ENCODE measurements at regions not wholly inside any gene's neighbourhood (a gene's known extent, or its start where the extent isn't known, plus 50 kb on each side); places are given as distances from the start of the nearest gene placed in this dataset.

DNA sequence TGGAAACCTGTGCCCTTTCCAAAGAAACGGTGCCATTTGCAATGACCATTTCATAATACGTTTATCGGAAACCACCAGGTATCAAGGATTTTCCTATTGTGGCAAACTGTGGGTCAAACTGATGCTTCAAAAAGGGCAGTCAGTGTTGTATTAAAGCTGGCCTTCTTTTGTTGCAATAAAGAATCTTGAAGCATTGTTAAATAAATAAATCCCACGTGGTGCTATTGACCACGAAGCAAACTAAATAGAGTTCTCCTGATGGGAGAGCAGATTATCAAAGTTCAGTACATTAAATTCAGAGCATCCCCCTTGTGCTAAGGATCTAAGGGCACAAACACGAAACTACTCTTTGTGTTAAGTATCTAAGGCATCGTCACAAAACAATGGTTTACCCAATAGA lies 545.9 kb upstream of the MIR17HG start:
- WGBS, result 54% methylated on average over 7 of the region's 7 CpGs
- Histone ChIP-seq H3K36me3 (ENCODE audit: control insufficient read depth in 4 of 4, insufficient read depth in 3 of 4, low read depth in 1 of 4, low read length in 3 of 4) (no peaks in the 10 kb centered on the region), H3K27ac (ENCODE audit: low read depth in 1 of 2, low read length in 2 of 2) (no peak overlapping the region), H3K9ac (ENCODE audit: low read depth in 1 of 2, low read length in 2 of 2) (no peak overlapping the region), H3K9me3 (ENCODE audit: control insufficient read depth in 4 of 4, low read length in 3 of 4) (no peaks in the 10 kb centered on the region), H3K27me3 (ENCODE audit: control insufficient read depth in 4 of 4, insufficient read depth in 4 of 4, low read length in 3 of 4) (no peaks in the 10 kb centered on the region), H3K4me1 (ENCODE audit: control insufficient read depth in 4 of 4, insufficient read depth in 4 of 4, low read length in 3 of 4) (no peaks in the 10 kb centered on the region), H3K4me3 (ENCODE audit: low read depth in 1 of 3, low read length in 3 of 3) (no peak overlapping the region)
- TF ChIP-seq, protein P1, sequence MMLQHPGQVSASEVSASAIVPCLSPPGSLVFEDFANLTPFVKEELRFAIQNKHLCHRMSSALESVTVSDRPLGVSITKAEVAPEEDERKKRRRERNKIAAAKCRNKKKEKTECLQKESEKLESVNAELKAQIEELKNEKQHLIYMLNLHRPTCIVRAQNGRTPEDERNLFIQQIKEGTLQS (IDR thresholded peaks at IDR 0.05), result no peak
- TF ChIP-seq YY1 (IDR thresholded peaks at IDR 0.05), result no peak
- TF ChIP-seq TAF1 (conservative IDR thresholded peaks at IDR 0.05), result no peak
- no peak for TF ChIP-seq EGR1 (IDR thresholded peaks at IDR 0.05; ENCODE audit: low read depth in 2 of 2)
- TF ChIP-seq, protein P2, sequence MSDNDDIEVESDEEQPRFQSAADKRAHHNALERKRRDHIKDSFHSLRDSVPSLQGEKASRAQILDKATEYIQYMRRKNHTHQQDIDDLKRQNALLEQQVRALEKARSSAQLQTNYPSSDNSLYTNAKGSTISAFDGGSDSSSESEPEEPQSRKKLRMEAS (IDR thresholded peaks at IDR 0.05), result no peak
- TF ChIP-seq FOXA2 (IDR thresholded peaks at IDR 0.05), result no peak
- TF ChIP-seq SP1 (IDR thresholded peaks at IDR 0.05), result no peak
- TF ChIP-seq GABPA (IDR thresholded peaks at IDR 0.05 in 1 of 2, conservative IDR thresholded peaks at IDR 0.05 in 1 of 2), result no peak
- no peak for TF ChIP-seq NR2F2 (IDR thresholded peaks at IDR 0.05)
- no peak for TF ChIP-seq HNF4G (IDR thresholded peaks at IDR 0.05)
- no peak for DNase-seq (ENCODE audit: low spot score)

DNA sequence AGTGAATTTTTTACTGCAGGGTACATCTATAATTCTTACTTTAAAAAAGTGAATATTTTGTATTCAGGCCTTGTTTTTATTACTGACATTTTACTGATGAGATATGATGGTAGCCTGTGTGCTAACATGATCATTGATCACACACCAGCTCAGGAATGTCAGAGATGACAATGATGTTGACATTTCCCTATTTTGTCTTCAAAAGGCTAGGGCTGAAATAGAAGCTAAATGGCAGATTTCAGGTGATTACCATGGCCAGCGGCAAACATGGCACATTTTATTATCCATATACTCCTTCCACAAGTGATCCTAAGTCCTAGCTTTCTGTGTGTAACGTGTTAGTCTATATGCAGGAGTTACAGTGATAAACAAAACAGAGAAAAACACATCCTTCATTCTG lies 544.3 kb upstream of the MIR17HG start:
- H3K4me3 ChIP-seq (ENCODE audit: low read depth in 1 of 3, low read length in 3 of 3), result no peak overlapping the region
- H3K4me1 ChIP-seq (ENCODE audit: control insufficient read depth in 4 of 4, insufficient read depth in 4 of 4, low read length in 3 of 4), result no peaks in the 10 kb centered on the region
- no peak overlapping the region for H3K9ac ChIP-seq (ENCODE audit: low read depth in 1 of 2, low read length in 2 of 2)
- 53% methylated on average over 2 of the region's 2 CpGs for WGBS
- DNase-seq (ENCODE audit: low spot score), result no peak
- H3K27ac ChIP-seq (ENCODE audit: low read depth in 1 of 2, low read length in 2 of 2), result no peak overlapping the region
- H3K36me3 ChIP-seq (ENCODE audit: control insufficient read depth in 4 of 4, insufficient read depth in 3 of 4, low read depth in 1 of 4, low read length in 3 of 4), result no peaks in the 10 kb centered on the region
- H3K27me3 ChIP-seq (ENCODE audit: control insufficient read depth in 4 of 4, insufficient read depth in 4 of 4, low read length in 3 of 4), result no peaks in the 10 kb centered on the region
- H3K9me3 ChIP-seq (ENCODE audit: control insufficient read depth in 4 of 4, low read length in 3 of 4), result no peaks in the 10 kb centered on the region
- TF ChIP-seq HNF4G (IDR thresholded peaks at IDR 0.05) (no peak), HNF4A (conservative IDR thresholded peaks at IDR 0.05) (no peak), FOXA1 (IDR thresholded peaks at IDR 0.05) (no peak), RAD21 (IDR thresholded peaks at IDR 0.05) (no peak), JUND (IDR thresholded peaks at IDR 0.05) (no peak), YY1 (IDR thresholded peaks at IDR 0.05) (no peak), EGR1 (IDR thresholded peaks at IDR 0.05; ENCODE audit: low read depth in 2 of 2) (no peak), TAF1 (conservative IDR thresholded peaks at IDR 0.05) (no peak), FOXA2 (IDR thresholded peaks at IDR 0.05) (no peak)
- TF ChIP-seq, protein P3, sequence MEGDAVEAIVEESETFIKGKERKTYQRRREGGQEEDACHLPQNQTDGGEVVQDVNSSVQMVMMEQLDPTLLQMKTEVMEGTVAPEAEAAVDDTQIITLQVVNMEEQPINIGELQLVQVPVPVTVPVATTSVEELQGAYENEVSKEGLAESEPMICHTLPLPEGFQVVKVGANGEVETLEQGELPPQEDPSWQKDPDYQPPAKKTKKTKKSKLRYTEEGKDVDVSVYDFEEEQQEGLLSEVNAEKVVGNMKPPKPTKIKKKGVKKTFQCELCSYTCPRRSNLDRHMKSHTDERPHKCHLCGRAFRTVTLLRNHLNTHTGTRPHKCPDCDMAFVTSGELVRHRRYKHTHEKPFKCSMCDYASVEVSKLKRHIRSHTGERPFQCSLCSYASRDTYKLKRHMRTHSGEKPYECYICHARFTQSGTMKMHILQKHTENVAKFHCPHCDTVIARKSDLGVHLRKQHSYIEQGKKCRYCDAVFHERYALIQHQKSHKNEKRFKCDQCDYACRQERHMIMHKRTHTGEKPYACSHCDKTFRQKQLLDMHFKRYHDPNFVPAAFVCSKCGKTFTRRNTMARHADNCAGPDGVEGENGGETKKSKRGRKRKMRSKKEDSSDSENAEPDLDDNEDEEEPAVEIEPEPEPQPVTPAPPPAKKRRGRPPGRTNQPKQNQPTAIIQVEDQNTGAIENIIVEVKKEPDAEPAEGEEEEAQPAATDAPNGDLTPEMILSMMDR (IDR thresholded peaks at IDR 0.05; ENCODE audit: low read depth, low read length, missing input control), result no peak
- TF ChIP-seq, protein P1 (IDR thresholded peaks at IDR 0.05), result no peak
- TF ChIP-seq, protein P4, sequence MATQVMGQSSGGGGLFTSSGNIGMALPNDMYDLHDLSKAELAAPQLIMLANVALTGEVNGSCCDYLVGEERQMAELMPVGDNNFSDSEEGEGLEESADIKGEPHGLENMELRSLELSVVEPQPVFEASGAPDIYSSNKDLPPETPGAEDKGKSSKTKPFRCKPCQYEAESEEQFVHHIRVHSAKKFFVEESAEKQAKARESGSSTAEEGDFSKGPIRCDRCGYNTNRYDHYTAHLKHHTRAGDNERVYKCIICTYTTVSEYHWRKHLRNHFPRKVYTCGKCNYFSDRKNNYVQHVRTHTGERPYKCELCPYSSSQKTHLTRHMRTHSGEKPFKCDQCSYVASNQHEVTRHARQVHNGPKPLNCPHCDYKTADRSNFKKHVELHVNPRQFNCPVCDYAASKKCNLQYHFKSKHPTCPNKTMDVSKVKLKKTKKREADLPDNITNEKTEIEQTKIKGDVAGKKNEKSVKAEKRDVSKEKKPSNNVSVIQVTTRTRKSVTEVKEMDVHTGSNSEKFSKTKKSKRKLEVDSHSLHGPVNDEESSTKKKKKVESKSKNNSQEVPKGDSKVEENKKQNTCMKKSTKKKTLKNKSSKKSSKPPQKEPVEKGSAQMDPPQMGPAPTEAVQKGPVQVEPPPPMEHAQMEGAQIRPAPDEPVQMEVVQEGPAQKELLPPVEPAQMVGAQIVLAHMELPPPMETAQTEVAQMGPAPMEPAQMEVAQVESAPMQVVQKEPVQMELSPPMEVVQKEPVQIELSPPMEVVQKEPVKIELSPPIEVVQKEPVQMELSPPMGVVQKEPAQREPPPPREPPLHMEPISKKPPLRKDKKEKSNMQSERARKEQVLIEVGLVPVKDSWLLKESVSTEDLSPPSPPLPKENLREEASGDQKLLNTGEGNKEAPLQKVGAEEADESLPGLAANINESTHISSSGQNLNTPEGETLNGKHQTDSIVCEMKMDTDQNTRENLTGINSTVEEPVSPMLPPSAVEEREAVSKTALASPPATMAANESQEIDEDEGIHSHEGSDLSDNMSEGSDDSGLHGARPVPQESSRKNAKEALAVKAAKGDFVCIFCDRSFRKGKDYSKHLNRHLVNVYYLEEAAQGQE (IDR thresholded peaks at IDR 0.05), result no peak
- TF ChIP-seq, protein P5, sequence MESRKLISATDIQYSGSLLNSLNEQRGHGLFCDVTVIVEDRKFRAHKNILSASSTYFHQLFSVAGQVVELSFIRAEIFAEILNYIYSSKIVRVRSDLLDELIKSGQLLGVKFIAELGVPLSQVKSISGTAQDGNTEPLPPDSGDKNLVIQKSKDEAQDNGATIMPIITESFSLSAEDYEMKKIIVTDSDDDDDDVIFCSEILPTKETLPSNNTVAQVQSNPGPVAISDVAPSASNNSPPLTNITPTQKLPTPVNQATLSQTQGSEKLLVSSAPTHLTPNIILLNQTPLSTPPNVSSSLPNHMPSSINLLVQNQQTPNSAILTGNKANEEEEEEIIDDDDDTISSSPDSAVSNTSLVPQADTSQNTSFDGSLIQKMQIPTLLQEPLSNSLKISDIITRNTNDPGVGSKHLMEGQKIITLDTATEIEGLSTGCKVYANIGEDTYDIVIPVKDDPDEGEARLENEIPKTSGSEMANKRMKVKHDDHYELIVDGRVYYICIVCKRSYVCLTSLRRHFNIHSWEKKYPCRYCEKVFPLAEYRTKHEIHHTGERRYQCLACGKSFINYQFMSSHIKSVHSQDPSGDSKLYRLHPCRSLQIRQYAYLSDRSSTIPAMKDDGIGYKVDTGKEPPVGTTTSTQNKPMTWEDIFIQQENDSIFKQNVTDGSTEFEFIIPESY (IDR thresholded peaks at IDR 0.05), result no peak

Data from liver (tissue), 8 donors.